Activated CD4-positive, alpha-beta T cell treated with anti-CD3 and anti-CD28 coated beads for 24 hours (primary cell): ENCODE measurements at regions not wholly inside any gene's neighbourhood (a gene's known extent, or its start where the extent isn't known, plus 50 kb on each side); places are given as distances from the start of the nearest gene placed in this dataset.
"Not testable (repeated sequence)": the region's sequence is repeated elsewhere in the genome, so short reads cannot be mapped to it uniquely, and the experiment has no call there.

Experiments used
- DNase-seq, 2 donors: peaks; one replicate each; pipeline ENCODE4 v3.0.0-alpha.2; 2020; ENCODE audit warnings: low read depth in 2 of 2

GRCh38 chr16:88164196-88165039 is 213.2 kb downstream of the BANP start:
- DNase-seq = not testable (repeated sequence)

DNA sequence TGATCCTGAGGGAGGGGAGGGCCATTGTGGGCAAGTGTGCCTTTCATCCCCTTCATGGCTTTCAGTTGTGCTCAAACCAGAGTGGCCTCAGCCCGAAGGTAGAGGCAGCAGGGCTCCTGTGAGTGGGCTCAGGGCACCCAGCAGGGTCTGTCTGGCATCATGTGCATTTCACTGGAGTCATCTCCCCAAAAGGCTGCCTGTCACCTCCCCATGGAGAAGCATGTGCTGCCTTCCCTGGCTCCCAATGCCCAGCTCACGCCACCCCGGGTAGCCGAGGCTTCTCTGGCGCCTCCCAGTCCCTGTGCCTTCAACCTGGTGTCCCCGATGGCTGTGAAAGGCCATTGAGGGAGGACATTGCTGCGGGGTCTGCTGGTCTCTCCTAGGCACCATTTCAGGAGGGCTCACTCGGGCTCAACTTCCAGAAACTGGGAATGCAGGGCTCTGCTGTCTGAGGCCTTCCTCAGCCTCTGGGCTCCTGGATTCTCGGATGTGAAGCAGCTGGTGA is 213.9 kb downstream of the BANP start:
- DNase-seq = not testable (repeated sequence)

GRCh38 chr16:88165683-88166082 is 214.4 kb downstream of the BANP start:
- DNase-seq = not testable (repeated sequence)

GRCh38 chr16:88166209-88166773 is 215.1 kb downstream of the BANP start:
- DNase-seq = not testable (repeated sequence)

DNA sequence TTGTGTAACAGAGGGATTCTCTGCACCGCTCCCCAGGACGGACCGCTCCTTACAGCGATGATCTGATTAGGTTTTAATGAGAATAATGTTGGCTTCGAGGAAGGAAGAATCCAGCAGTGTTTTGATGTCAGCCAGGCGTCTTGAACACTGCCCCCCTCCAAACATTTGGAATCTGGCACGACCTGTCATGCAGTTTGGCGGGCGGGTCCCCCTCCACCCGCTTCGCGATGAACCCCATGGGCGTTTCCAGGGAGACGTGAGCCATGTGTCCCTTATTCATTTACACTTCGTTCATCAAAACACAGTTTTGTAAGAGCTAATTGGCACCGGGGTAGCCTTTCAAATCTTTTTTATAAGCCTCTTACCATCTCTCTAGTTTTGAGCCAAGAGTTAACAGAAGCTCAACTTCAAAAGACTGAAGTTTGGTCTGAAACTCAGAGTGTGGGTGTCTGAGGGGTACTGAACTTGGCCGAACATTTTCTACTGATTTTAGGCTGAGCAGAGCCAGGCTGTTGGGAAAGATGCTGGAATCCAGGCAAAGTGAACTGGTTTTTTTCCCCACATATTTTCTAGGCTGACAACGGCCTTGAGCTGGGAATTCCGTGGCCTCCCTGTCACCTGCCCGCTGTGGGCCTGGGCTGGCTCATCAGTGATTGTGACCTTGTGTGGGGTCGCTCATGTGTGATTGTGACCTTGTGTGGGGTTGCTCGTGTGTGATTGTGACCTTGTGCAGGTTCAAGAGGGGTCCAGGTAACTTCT is 214.8 kb upstream of the ZNF469 start:
- DNase-seq = not testable (repeated sequence)

DNA sequence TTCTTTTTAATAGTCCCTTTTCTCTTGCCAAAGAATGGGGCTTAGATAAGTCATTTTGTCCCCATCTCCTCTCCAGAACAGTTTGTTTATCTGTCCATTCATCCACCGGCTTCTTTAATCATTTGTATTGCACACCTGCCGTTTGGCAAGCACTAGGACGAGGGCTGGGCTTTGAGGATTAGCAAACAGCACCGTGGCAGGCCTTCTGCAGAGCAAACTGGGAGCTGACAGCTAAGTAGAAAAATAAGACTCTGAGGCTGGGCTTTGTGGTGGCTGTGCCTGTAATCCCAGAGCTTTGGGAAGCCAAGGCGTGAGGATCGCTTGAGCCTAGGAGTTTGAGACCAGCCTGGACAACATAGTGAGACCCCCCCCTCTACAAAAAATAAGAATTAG is 214.2 kb upstream of the ZNF469 start:
- not testable (repeated sequence) for DNase-seq

DNA sequence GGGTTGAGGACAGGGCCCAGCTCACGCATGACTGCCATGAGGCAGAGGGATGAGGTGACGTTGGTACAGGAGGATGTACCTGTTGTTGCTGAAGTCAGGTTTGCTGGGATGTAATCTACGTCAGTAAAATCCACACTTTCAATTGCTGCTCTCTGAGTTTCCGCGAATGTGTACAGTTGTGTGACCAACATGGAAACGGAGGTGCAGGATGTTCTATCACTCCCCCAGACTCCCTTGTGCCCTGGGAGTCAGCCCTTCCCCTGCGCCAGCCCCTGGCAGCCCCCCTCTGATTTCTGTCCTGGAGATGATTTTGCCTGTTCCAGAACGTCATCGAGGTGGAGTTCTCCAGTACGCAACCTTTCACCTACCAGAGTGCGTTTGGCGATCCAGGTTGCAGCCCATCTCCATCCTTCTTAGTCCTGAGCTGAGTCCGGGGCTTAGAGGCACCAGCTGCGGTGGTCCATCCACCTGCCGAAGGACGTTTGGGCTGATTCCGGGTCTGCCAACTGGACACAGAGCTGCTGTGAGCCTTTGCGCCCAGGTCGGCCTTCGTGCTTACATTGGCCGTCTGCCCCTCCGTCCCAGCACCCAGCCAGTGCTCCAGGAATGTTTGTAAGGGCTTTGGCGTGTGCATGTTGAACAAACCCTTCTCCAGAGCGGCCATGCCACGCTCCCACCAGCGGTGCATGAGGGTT is 213.5 kb upstream of the ZNF469 start:
- not testable (repeated sequence) for DNase-seq

DNA sequence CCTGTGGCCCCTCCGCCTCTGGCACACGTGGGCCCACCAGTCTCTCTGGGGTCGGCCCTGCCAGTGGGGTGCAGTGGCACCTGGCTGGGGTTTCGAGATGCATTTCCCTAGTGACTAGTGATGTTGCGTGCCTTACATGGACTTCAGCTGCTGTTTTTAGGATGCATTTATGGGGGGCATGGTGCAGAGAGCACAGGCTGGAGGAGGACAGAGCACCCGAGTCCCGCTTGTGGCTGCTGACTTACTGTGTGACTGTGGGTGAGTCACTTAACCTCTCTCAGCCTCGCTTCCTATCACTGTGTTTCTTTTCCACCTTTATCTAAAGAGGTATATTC is 213.0 kb upstream of the ZNF469 start:
- not testable (repeated sequence) for DNase-seq

GRCh38 chr16:88170528-88170991 is 212.2 kb upstream of the ZNF469 start:
- DNase-seq = no peak

DNA sequence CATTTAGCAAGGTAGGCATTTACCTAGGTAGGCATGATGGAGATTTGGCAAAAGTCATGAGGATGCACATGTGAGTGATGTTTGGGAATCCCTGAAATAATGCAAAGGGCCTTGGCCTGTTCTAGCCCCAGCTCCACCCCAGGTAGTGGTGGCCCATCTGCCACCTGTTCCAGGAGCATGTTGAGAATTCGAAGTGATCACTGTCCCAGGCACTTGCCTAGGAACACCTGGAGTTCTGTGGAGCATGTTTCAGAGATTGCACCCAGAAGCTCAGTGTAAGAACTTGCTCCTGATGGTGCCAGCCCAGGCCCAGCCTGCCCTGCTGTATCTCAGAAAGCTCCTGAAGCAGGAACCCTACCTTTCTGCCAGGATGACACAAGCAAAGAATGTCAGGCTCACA is 211.6 kb upstream of the ZNF469 start:
- not testable (repeated sequence) for DNase-seq

DNA sequence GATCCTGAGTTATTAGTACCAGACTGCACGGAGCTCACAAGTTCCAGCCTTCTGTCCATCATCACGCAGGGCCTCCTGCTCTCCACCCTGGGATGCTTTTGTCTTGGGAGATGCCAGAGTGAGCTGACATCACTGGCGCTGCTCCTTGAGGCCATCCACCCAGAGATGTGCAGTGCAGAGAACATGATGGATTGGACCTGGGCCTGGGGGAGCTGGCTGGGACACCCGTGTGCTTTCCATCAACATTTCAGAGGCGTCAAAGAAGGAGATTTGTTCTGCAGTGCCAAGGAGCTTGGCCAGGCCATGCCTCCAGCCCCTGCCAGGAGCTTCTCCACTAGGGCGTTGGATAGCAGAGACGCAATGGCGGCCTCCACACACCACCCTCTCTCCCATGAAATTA is 206.6 kb upstream of the ZNF469 start:
- not testable (repeated sequence) for DNase-seq

DNA sequence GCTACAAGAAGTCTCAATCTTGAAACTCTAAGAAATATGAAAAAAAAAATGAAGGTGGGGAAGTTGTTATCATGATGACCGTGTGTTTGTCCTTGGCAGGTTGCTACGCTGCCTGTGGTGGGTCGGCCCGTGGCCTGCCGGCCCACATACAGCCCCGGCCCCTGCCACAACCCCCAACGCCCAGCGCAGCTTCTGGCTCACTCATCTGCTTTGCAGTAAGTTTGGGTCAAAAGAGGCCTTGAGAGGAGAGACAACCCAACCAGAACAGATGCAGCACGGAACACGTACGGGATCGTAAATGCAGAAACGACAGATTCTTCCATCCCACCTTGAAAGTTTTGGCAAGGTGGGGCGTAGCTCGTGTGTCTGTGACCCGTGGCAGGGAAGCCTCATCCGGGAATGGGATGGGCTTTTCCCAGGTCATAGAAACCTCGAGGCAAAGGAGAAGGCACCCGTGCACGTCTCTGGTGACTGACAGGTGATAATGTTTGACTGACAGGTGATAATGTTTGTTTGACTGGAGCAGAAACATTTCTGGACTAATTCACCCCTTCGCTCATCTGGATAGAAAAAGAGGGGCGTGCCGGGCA is 206.1 kb upstream of the ZNF469 start:
- DNase-seq = not testable (repeated sequence)

DNA sequence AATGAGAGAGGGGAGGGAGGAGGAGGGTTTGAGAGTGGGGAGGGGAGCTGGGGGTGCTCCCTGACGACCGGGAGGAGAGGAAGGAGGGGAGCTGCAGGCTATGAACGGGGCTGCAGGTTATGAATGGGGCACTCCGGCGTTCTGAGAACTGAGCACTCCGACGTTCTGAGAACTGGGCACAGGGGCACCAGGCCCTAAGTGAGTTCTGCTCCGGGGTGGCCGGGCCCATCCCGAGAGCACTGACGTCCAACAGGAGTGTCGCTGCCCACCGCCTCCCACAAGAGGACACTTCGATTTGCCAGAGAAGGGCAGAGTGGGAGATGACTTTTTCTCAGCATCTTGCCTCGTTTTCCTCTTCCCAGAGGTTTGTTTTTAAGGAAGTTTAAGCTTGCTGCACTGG is 204.5 kb upstream of the ZNF469 start:
- not testable (repeated sequence) for DNase-seq

- DNase-seq = not testable (repeated sequence)
Observed at GRCh38 chr16:88178896-88179295, 203.9 kb upstream of the ZNF469 start.

DNA sequence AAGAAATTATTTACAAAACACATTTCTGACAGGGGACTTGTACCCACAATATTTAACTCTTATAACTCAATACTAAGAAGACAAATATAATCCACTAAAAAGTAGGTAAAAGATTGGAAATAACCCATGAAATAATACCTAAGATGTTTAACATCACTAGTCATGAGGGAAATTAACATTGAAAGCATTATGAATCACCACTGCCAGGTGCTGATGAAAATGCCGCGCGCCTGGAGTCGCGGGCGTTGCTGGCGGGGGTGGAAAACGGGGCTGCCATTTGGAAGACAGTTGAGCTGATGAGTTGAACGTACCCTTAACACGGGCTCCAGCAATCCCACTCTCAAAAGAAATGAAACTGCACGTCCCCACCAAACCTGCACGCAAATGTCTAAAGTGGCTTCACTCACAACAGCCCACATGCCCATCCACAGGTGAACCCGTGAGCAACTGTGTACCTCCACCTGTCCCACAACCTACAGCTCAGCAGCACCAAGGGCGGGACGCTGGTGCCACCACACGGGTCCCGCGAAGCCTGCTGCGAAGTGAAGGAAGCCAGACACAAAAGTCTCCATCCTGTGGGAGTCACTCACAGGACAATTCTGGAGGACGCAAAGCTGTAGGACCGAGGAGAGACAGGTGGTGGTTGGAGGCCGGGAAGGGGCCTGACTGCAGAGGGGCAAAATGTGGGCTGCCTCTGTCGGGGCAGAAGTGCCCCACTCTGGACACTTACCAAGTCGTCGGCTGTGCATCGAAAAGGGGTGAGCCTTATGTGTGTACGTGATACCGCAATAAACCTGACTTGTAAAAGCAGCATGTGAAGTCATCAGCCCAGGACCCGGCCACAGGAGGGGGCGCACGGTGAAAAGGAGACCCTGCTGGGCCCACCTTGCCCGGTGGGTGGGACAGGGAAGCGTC is 199.5 kb upstream of the ZNF469 start:
- DNase-seq = not testable (repeated sequence)

GRCh38 chr16:88184053-88184452 is 198.7 kb upstream of the ZNF469 start:
- not testable (repeated sequence) for DNase-seq

GRCh38 chr16:88184566-88185355 is 198.0 kb upstream of the ZNF469 start:
- not testable (repeated sequence) for DNase-seq

DNA sequence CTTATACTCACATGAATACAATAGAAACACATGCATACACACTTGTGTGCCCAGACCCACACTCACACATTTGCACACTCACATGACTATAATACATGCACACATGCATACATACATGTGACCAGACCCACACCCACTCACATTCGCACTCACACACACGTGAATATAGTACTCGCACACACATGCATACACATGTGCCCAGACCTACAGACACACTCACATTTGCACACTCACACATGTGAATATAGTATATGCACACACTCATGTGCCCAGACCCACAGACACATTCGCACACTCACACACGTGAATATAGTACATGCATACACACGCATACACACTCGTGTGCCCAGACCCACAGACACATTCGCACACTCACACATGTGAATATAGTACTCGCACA is 197.4 kb upstream of the ZNF469 start:
- not testable (repeated sequence) for DNase-seq
